Testis (tissue), 2 donors: ENCODE measurements at regions not wholly inside any gene's neighbourhood (a gene's known extent, or its start where the extent isn't known, plus 50 kb on each side); places are given as distances from the start of the nearest gene placed in this dataset.

Experiments
- POLR2A ChIP-seq: fragments of 450-650 bp; IDR thresholded peaks from one replicate; pipeline ENCODE4 v1.6.1; 2017; ENCODE audit warnings: antibody characterized with exemption, mild to moderate bottlenecking, moderate library complexity
- TF ChIP-seq, protein P1 (sequence below), 3 experiments: fragments of 450-650 bp in 2 of 3; fragments of 200-600 bp in 1 of 3; sonication (generic) in 1 of 3; IDR thresholded peaks; one replicate each; pipeline ENCODE4 v1.5.1; 2016 to 2019; ENCODE audit warnings: antibody characterized with exemption in 3 of 3, mild to moderate bottlenecking in 2 of 3, moderate library complexity in 1 of 3

DNA sequence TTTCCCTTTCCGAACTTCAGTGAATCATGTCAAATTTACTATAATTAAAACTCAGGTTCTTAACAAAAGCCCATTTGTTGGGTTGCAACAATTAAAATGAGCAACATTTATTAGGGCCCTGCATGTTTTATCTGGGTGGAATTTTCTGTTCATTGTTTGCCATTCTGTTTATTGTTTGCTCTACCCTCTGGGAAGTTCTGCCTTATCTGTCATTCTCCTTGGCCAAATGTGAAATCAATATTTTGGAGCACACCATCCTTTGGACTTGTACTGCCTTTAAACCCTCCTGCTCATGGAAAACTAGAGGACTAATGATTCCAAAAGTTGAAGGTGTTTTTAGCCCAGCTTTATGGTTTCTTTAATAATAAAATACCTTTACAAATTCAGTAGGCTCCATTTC is 134.5 kb upstream of the KCND2 start:
- no peak for TF ChIP-seq POLR2A
- TF ChIP-seq, protein P1, sequence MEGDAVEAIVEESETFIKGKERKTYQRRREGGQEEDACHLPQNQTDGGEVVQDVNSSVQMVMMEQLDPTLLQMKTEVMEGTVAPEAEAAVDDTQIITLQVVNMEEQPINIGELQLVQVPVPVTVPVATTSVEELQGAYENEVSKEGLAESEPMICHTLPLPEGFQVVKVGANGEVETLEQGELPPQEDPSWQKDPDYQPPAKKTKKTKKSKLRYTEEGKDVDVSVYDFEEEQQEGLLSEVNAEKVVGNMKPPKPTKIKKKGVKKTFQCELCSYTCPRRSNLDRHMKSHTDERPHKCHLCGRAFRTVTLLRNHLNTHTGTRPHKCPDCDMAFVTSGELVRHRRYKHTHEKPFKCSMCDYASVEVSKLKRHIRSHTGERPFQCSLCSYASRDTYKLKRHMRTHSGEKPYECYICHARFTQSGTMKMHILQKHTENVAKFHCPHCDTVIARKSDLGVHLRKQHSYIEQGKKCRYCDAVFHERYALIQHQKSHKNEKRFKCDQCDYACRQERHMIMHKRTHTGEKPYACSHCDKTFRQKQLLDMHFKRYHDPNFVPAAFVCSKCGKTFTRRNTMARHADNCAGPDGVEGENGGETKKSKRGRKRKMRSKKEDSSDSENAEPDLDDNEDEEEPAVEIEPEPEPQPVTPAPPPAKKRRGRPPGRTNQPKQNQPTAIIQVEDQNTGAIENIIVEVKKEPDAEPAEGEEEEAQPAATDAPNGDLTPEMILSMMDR (IDR thresholded peaks at IDR 0.05): no peak
